NT2/D1 (cell line): ENCODE measurements at regions not wholly inside any gene's neighbourhood (a gene's known extent, or its start where the extent isn't known, plus 50 kb on each side); places are given as distances from the start of the nearest gene placed in this dataset.
"Not testable (repeated sequence)": the region's sequence is repeated elsewhere in the genome, so short reads cannot be mapped to it uniquely, and the experiment has no call there.

Experiments
- SUZ12 ChIP-seq: IDR thresholded peaks from 2 replicates; pipeline ENCODE4 v1.6.1; 2011; ENCODE audit not compliant: insufficient read length, insufficient read depth; ENCODE audit errors: extremely low read depth
- YY1 ChIP-seq: IDR thresholded peaks from 2 replicates; pipeline ENCODE4 v1.6.1; 2011; ENCODE audit not compliant: insufficient read length, insufficient read depth
- ZNF274 ChIP-seq: IDR thresholded peaks from 2 replicates; pipeline ENCODE4 v1.6.1; 2011; ENCODE audit warnings: mild to moderate bottlenecking, low read depth, low read length

DNA sequence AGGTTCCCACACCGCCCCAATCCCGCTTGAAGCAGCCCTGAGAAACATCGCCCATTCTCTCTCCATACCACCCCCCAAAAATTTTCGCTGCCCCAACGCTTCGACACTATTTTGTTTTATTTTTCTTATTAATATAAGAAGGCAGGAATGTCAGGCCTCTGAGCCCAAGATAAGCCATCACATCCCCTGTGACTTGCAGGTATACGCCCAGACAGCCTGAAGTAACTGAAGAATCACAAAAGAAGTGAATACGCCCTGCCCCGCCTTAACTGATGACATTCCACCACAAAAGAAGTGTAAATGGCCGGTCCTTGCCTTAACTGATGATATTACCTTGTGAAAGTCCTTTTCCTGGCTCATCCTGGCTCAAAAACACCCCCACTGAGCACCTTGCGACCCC is 463.9 kb downstream of the AJAP1 start:
- TF ChIP-seq YY1, ZNF274, SUZ12: not testable (repeated sequence)
